DND-41 (cell line): ENCODE measurements at regions not wholly inside any gene's neighbourhood (a gene's known extent, or its start where the extent isn't known, plus 50 kb on each side); places are given as distances from the start of the nearest gene placed in this dataset.

ENCODE experiments used
- ATAC-seq: fragments of 200-7000 bp; cut with Tn5 transposase; 3 replicates; pipeline ENCODE4 v1.9.1; 2021; ENCODE audit warnings: low read depth; ENCODE audit not compliant: insufficient read depth
- DNase-seq: peaks from one replicate; pipeline ENCODE4 v3.0.0-alpha.2; 2020
- H2AFZ ChIP-seq: 2 replicates; pipeline ENCODE4 v1.6.0; 2012; ENCODE audit warnings: low read depth, low read length
- H3K27ac ChIP-seq: 2 replicates; pipeline ENCODE4 v1.5.1; 2012; ENCODE audit warnings: low read length, inconsistent platforms
- H3K27me3 ChIP-seq: fragments of 200-600 bp; sonication (generic); 2 replicates; pipeline ENCODE4 v1.6.0; 2012; ENCODE audit warnings: low read length, mild to moderate bottlenecking, inconsistent platforms; ENCODE audit not compliant: insufficient read depth, poor library complexity
- H3K36me3 ChIP-seq: 2 replicates; pipeline ENCODE4 v1.5.1; 2012; ENCODE audit warnings: low read length, inconsistent platforms; ENCODE audit not compliant: insufficient read depth
- H3K4me1 ChIP-seq: 2 replicates; pipeline ENCODE4 v1.5.1; 2012; ENCODE audit warnings: mild to moderate bottlenecking, low read length; ENCODE audit not compliant: insufficient read depth
- H3K4me2 ChIP-seq: 2 replicates; pipeline ENCODE4 v1.6.0; 2012; ENCODE audit warnings: mild to moderate bottlenecking, moderate library complexity, low read length, inconsistent platforms; ENCODE audit not compliant: insufficient read depth
- H3K4me3 ChIP-seq, 2 experiments: fragments of 200-600 bp in 1 of 2; shearing (Covaris generic) in 1 of 2; 2 replicates each; pipeline ENCODE4 v1.5.1; 2012 to 2016; ENCODE audit warnings: inconsistent platforms in 2 of 2, low read length in 2 of 2, mild to moderate bottlenecking in 2 of 2, low read depth in 1 of 2, moderate library complexity in 1 of 2
- H3K79me2 ChIP-seq: 2 replicates; pipeline ENCODE4 v1.6.0; 2012; ENCODE audit warnings: low read length, inconsistent platforms; ENCODE audit not compliant: insufficient read depth
- H3K9ac ChIP-seq: 2 replicates; pipeline ENCODE4 v1.6.0; 2012; ENCODE audit warnings: low read depth, mild to moderate bottlenecking, inconsistent platforms, low read length, moderate library complexity
- H3K9me3 ChIP-seq: 2 replicates; pipeline ENCODE4 v1.5.1; 2012; ENCODE audit warnings: low read length, moderate library complexity, mild to moderate bottlenecking, inconsistent platforms; ENCODE audit not compliant: insufficient read depth, severe bottlenecking
- H4K20me1 ChIP-seq: 2 replicates; pipeline ENCODE4 v1.6.0; 2012; ENCODE audit warnings: low read length; ENCODE audit not compliant: insufficient read depth
- CTCF ChIP-seq: IDR thresholded peaks from 2 replicates; pipeline ENCODE4 v1.5.1; 2012; ENCODE audit warnings: borderline replicate concordance, low read length, moderate library complexity, mild to moderate bottlenecking; ENCODE audit not compliant: poor library complexity, severe bottlenecking; ENCODE audit errors: extremely low read depth
- EZH2 ChIP-seq: IDR thresholded peaks from 3 replicates; pipeline ENCODE4 v1.6.1; 2012; ENCODE audit warnings: borderline replicate concordance, low read depth, mild to moderate bottlenecking, moderate library complexity, low read length, inconsistent platforms; ENCODE audit not compliant: severe bottlenecking

- Histone ChIP-seq H3K4me3 (no peak overlapping the region), H3K27ac (no peak overlapping the region)
These were observed 531.3 kb upstream of the TMEFF2 start for GRCh38 chr2:192725991-192726390.

GRCh38 chr2:192719629-192720028 is 524.9 kb upstream of the TMEFF2 start:
- H3K4me2 ChIP-seq, result no peak overlapping the region
- H3K9me3 ChIP-seq, result no peaks in the 10 kb centered on the region
- ATAC-seq (no peak), DNase-seq (no peak)
- H3K4me3 ChIP-seq, result no peak overlapping the region
- H3K4me1 ChIP-seq, result no peaks in the 10 kb centered on the region
- no peaks in the 10 kb centered on the region for H4K20me1 ChIP-seq
- H3K79me2 ChIP-seq, result no peaks in the 10 kb centered on the region
- H3K9ac ChIP-seq, result no peak overlapping the region
- no peaks in the 10 kb centered on the region for H3K36me3 ChIP-seq
- H2AFZ ChIP-seq, result no peak overlapping the region
- no peak overlapping the region for H3K27ac ChIP-seq
- H3K27me3 ChIP-seq, result no peaks in the 10 kb centered on the region
- TF ChIP-seq CTCF, result no peak
- TF ChIP-seq EZH2, result no peak

More at GRCh38 chr2:192725991-192726390, 531.3 kb upstream of the TMEFF2 start:
- Histone ChIP-seq H3K4me1 (no peaks in the 10 kb centered on the region), H3K27me3 (no peaks in the 10 kb centered on the region), H4K20me1 (no peaks in the 10 kb centered on the region), H3K4me2 (no peak overlapping the region), H3K79me2 (no peaks in the 10 kb centered on the region), H3K9ac (no peak overlapping the region), H3K36me3 (no peaks in the 10 kb centered on the region), H2AFZ (no peak overlapping the region), H3K9me3 (no peaks in the 10 kb centered on the region)
- no peak for ATAC-seq
- DNase-seq, result no peak
- TF ChIP-seq CTCF (no peak), EZH2 (no peak)

GRCh38 chr2:192718340-192718739 is 523.6 kb upstream of the TMEFF2 start:
- ATAC-seq, result no peak

More at GRCh38 chr2:192718340-192718739, 523.6 kb upstream of the TMEFF2 start:
- no peak for DNase-seq
- H3K79me2 ChIP-seq, result no peaks in the 10 kb centered on the region
- H2AFZ ChIP-seq, result no peak overlapping the region
- no peak overlapping the region for H3K9ac ChIP-seq
- no peaks in the 10 kb centered on the region for H3K9me3 ChIP-seq
- no peak for TF ChIP-seq CTCF
- TF ChIP-seq EZH2, result no peak
- H3K27me3 ChIP-seq, result no peaks in the 10 kb centered on the region
- H3K36me3 ChIP-seq, result no peaks in the 10 kb centered on the region
- no peak overlapping the region for H3K4me3 ChIP-seq
- no peak overlapping the region for H3K27ac ChIP-seq
- no peak overlapping the region for H3K4me2 ChIP-seq
- no peaks in the 10 kb centered on the region for H3K4me1 ChIP-seq
- no peaks in the 10 kb centered on the region for H4K20me1 ChIP-seq
